Activated CD8-positive, alpha-beta memory T cell treated with anti-CD3 and anti-CD28 coated beads, Interleukin-2, amount 10 ng/mL, durations not matched to agents 7 days and 5 days (primary cell): ENCODE measurements at regions not wholly inside any gene's neighbourhood (a gene's known extent, or its start where the extent isn't known, plus 50 kb on each side); places are given as distances from the start of the nearest gene placed in this dataset.

Experiments used
- ATAC-seq: fragments of 150-1000 bp; cut with Tn5 transposase; one replicate; pipeline ENCODE4 v1.10.0; 2021; ENCODE audit warnings: moderate library complexity
- CTCF ChIA-PET: fragments of 350-600 bp; sonication (Branson Sonifier 250); formaldehyde crosslinking; loops from one replicate; lab custom pipeline; 2021; ENCODE audit warnings: antibody characterized with exemption; lab: Charles Lee
- DNase-seq: peaks from one replicate; pipeline ENCODE4 v3.0.0-alpha.2; 2020
- H3K27ac Mint-ChIP-seq: one replicate; pipeline ENCODE4 v1.8.0; 2021; ENCODE audit warnings: mild to moderate bottlenecking, mixed read lengths
- H3K27me3 Mint-ChIP-seq: one replicate; pipeline ENCODE4 v1.8.0; 2021; ENCODE audit warnings: mixed read lengths
- H3K36me3 Mint-ChIP-seq: one replicate; pipeline ENCODE4 v1.8.0; 2021; ENCODE audit warnings: mild to moderate bottlenecking, mixed read lengths
- H3K4me1 Mint-ChIP-seq: one replicate; pipeline ENCODE4 v1.8.0; 2021; ENCODE audit warnings: mixed read lengths
- H3K4me3 Mint-ChIP-seq: one replicate; pipeline ENCODE4 v1.8.0; 2021; ENCODE audit warnings: mild to moderate bottlenecking, moderate library complexity, mixed read lengths
- H3K9me3 Mint-ChIP-seq: one replicate; pipeline ENCODE4 v1.8.0; 2022; ENCODE audit warnings: low read depth, mixed read lengths

- CTCF ChIA-PET, result no interaction called here
- DNase-seq, result no peak
- no peak overlapping the region for H3K4me3 Mint-ChIP-seq
- no peak for ATAC-seq
- H3K36me3 Mint-ChIP-seq, result no peaks in the 10 kb centered on the region
- no peak overlapping the region for H3K27ac Mint-ChIP-seq
- H3K27me3 Mint-ChIP-seq, result peaks cover 14% of the 10 kb centered on the region
- no peaks in the 10 kb centered on the region for H3K4me1 Mint-ChIP-seq
- no peaks in the 10 kb centered on the region for H3K9me3 Mint-ChIP-seq
Measured at GRCh38 chr11:45429719-45430118, 143.6 kb upstream of the SYT13 start.

- Mint-ChIP-seq H3K27me3 (peaks cover 17% of the 10 kb centered on the region), H3K27ac (no peak overlapping the region), H3K4me3 (no peak overlapping the region), H3K4me1 (no peaks in the 10 kb centered on the region), H3K36me3 (no peaks in the 10 kb centered on the region), H3K9me3 (no peaks in the 10 kb centered on the region)
- no peak for DNase-seq
- ATAC-seq, result no peak
- CTCF ChIA-PET, result no interaction called here
Measured at GRCh38 chr11:45428541-45429230, 142.5 kb upstream of the SYT13 start.

GRCh38 chr11:45428116-45428515 lies 142.0 kb upstream of the SYT13 start:
- no peak overlapping the region for H3K27ac Mint-ChIP-seq
- H3K36me3 Mint-ChIP-seq, result no peaks in the 10 kb centered on the region
- ATAC-seq, result no peak
- H3K9me3 Mint-ChIP-seq, result no peaks in the 10 kb centered on the region
- H3K4me1 Mint-ChIP-seq, result no peaks in the 10 kb centered on the region
- DNase-seq, result no peak
- CTCF ChIA-PET, result no interaction called here
- H3K27me3 Mint-ChIP-seq, result peaks cover 19% of the 10 kb centered on the region
- no peak overlapping the region for H3K4me3 Mint-ChIP-seq

GRCh38 chr11:45424411-45425180 lies 138.5 kb upstream of the SYT13 start:
- CTCF ChIA-PET, result no interaction called here
- Mint-ChIP-seq H3K27ac (no peak overlapping the region), H3K36me3 (no peaks in the 10 kb centered on the region), H3K4me1 (no peaks in the 10 kb centered on the region), H3K27me3 (peaks cover 8% of the 10 kb centered on the region), H3K9me3 (no peaks in the 10 kb centered on the region), H3K4me3 (no peak overlapping the region)
- ATAC-seq (no peak), DNase-seq (no peak)

GRCh38 chr11:45423475-45424120 lies 137.5 kb upstream of the SYT13 start:
- H3K27me3 Mint-ChIP-seq, result peaks cover 11% of the 10 kb centered on the region
- DNase-seq (no peak), ATAC-seq (no peak)
- no peaks in the 10 kb centered on the region for H3K4me1 Mint-ChIP-seq
- H3K36me3 Mint-ChIP-seq, result no peaks in the 10 kb centered on the region
- CTCF ChIA-PET, result no interaction called here
- no peak overlapping the region for H3K27ac Mint-ChIP-seq
- H3K4me3 Mint-ChIP-seq, result no peak overlapping the region
- no peaks in the 10 kb centered on the region for H3K9me3 Mint-ChIP-seq

- Mint-ChIP-seq H3K36me3 (no peaks in the 10 kb centered on the region), H3K4me3 (no peak overlapping the region), H3K27ac (no peak overlapping the region), H3K27me3 (peaks cover 13% of the 10 kb centered on the region), H3K4me1 (no peaks in the 10 kb centered on the region), H3K9me3 (no peaks in the 10 kb centered on the region)
- DNase-seq (no peak), ATAC-seq (no peak)
- CTCF ChIA-PET, result no interaction called here
Measured at GRCh38 chr11:45423036-45423435, 136.9 kb upstream of the SYT13 start.

GRCh38 chr11:45414088-45414487 lies 127.9 kb upstream of the SYT13 start:
- H3K4me3 Mint-ChIP-seq, result no peak overlapping the region
- H3K4me1 Mint-ChIP-seq, result no peaks in the 10 kb centered on the region
- no peak for DNase-seq
- H3K27ac Mint-ChIP-seq, result no peak overlapping the region
- no peaks in the 10 kb centered on the region for H3K36me3 Mint-ChIP-seq
- CTCF ChIA-PET, result no interaction called here
- H3K27me3 Mint-ChIP-seq, result peaks cover 41% of the 10 kb centered on the region
- ATAC-seq, result no peak
- H3K9me3 Mint-ChIP-seq, result no peaks in the 10 kb centered on the region

- ATAC-seq, result no peak
- no peaks in the 10 kb centered on the region for H3K36me3 Mint-ChIP-seq
Measured at GRCh38 chr11:45413156-45413858, 127.2 kb upstream of the SYT13 start.

GRCh38 chr11:45412521-45412920 lies 126.4 kb upstream of the SYT13 start:
- H3K27ac Mint-ChIP-seq, result no peak overlapping the region
- no peak overlapping the region for H3K4me3 Mint-ChIP-seq
- ATAC-seq (no peak), DNase-seq (no peak)
- no peaks in the 10 kb centered on the region for H3K36me3 Mint-ChIP-seq
- no peaks in the 10 kb centered on the region for H3K9me3 Mint-ChIP-seq
- H3K27me3 Mint-ChIP-seq, result peaks cover 42% of the 10 kb centered on the region
- no peaks in the 10 kb centered on the region for H3K4me1 Mint-ChIP-seq
- CTCF ChIA-PET, result interaction anchor here (1.0 kb wide), 1 partner anchor 359 kb away, joined by 3 read pairs; no protein-coding TSS in a partner anchor

More at GRCh38 chr11:45413156-45413858, 127.2 kb upstream of the SYT13 start:
- no peaks in the 10 kb centered on the region for H3K9me3 Mint-ChIP-seq
- CTCF ChIA-PET, result no interaction called here
- no peaks in the 10 kb centered on the region for H3K4me1 Mint-ChIP-seq
- H3K4me3 Mint-ChIP-seq, result no peak overlapping the region
- no peak overlapping the region for H3K27ac Mint-ChIP-seq
- DNase-seq, result no peak
- H3K27me3 Mint-ChIP-seq, result peaks cover 36% of the 10 kb centered on the region

- Mint-ChIP-seq H3K27me3 (peaks cover 44% of the 10 kb centered on the region), H3K9me3 (no peaks in the 10 kb centered on the region), H3K4me3 (no peak overlapping the region), H3K4me1 (no peaks in the 10 kb centered on the region), H3K36me3 (no peaks in the 10 kb centered on the region), H3K27ac (no peak overlapping the region)
- DNase-seq (no peak), ATAC-seq (no peak)
- CTCF ChIA-PET, result interaction anchor here (1.0 kb wide), 1 partner anchor 360 kb away, joined by 3 read pairs; no protein-coding TSS in a partner anchor
Measured at GRCh38 chr11:45412051-45412471, 125.9 kb upstream of the SYT13 start.

- H3K4me1 Mint-ChIP-seq, result no peaks in the 10 kb centered on the region
- no peak overlapping the region for H3K27ac Mint-ChIP-seq
- no peak overlapping the region for H3K4me3 Mint-ChIP-seq
- peaks cover 44% of the 10 kb centered on the region for H3K27me3 Mint-ChIP-seq
- ATAC-seq (no peak), DNase-seq (no peak)
- no peaks in the 10 kb centered on the region for H3K36me3 Mint-ChIP-seq
- CTCF ChIA-PET, result interaction anchor here (1.0 kb wide), 1 partner anchor 360 kb away, joined by 3 read pairs; no protein-coding TSS in a partner anchor
- H3K9me3 Mint-ChIP-seq, result no peaks in the 10 kb centered on the region
Measured at GRCh38 chr11:45411228-45411946, 125.2 kb upstream of the SYT13 start.

GRCh38 chr11:45410391-45411227 lies 124.5 kb upstream of the SYT13 start:
- Mint-ChIP-seq H3K27me3 (peaks cover 44% of the 10 kb centered on the region), H3K4me3 (no peak overlapping the region), H3K36me3 (no peaks in the 10 kb centered on the region), H3K9me3 (no peaks in the 10 kb centered on the region), H3K4me1 (no peaks in the 10 kb centered on the region), H3K27ac (no peak overlapping the region)
- ATAC-seq (no peak), DNase-seq (no peak)
- CTCF ChIA-PET, result no interaction called here
